ENCODE measurements at regions not wholly inside any gene's neighbourhood (a gene's known extent, or its start where the extent isn't known, plus 50 kb on each side); places are given as distances from the start of the nearest gene placed in this dataset.

GRCh38 chr2:207459990-207460757 is 69.6 kb upstream of the CREB1 start:
- DNase-seq: no peak

- DNase-seq: no peak
Observed at GRCh38 chr2:207463433-207463832, 66.3 kb upstream of the CREB1 start.

- DNase-seq: no peak
Observed at GRCh38 chr2:207464007-207464406, 65.8 kb upstream of the CREB1 start.

GRCh38 chr2:207465894-207466293 is 63.9 kb upstream of the CREB1 start:
- DNase-seq: no peak

GRCh38 chr2:207467716-207468347 is 61.9 kb upstream of the CREB1 start:
- DNase-seq: no peak

GRCh38 chr2:207468488-207468887 is 61.3 kb upstream of the CREB1 start:
- DNase-seq: no peak

- no peak for DNase-seq
Observed at GRCh38 chr2:207469451-207469850, 60.3 kb upstream of the CREB1 start.

GRCh38 chr2:207469943-207470729 is 59.6 kb upstream of the CREB1 start:
- no peak for DNase-seq

- DNase-seq: no peak
Observed at GRCh38 chr2:207471261-207471660, 58.5 kb upstream of the CREB1 start.

- no peak for DNase-seq
Observed at GRCh38 chr2:207472343-207473048, 57.3 kb upstream of the CREB1 start.

- DNase-seq: no peak
Observed at GRCh38 chr2:207473049-207473930, 56.5 kb upstream of the CREB1 start.

- no peak for DNase-seq
Observed at GRCh38 chr2:207473931-207474235, 55.9 kb upstream of the CREB1 start.

GRCh38 chr2:207474863-207475485 is 54.8 kb upstream of the CREB1 start:
- DNase-seq: peak; percentile 23

- DNase-seq: no peak
Observed at GRCh38 chr2:207475546-207475945, 54.2 kb upstream of the CREB1 start.

GRCh38 chr2:207477896-207478295 is 51.9 kb upstream of the CREB1 start:
- no peak for DNase-seq

- no peak for DNase-seq
Observed at GRCh38 chr2:207478572-207478971, 51.2 kb upstream of the CREB1 start.

GRCh38 chr2:207479198-207479785 is 50.5 kb upstream of the CREB1 start:
- no peak for DNase-seq

All from effector CD8-positive, alpha-beta T cell (primary cell).